Stimulated activated CD4-positive, alpha-beta T cell treated with anti-CD3 and anti-CD28 coated beads, Interleukin-15, amount 100 ng/mL, for 24 hours (primary cell): ENCODE measurements at regions not wholly inside any gene's neighbourhood (a gene's known extent, or its start where the extent isn't known, plus 50 kb on each side); places are given as distances from the start of the nearest gene placed in this dataset.
A peak's percentile ranks its signal among the peaks of the same experiment; 100 is the strongest.
"Not testable (repeated sequence)": the region's sequence is repeated elsewhere in the genome, so short reads cannot be mapped to it uniquely, and the experiment has no call there.

Source experiments
- DNase-seq: peaks from one replicate; pipeline ENCODE4 v3.0.0-alpha.2; 2020

- no peak for DNase-seq
Measured at GRCh38 chr15:87672309-87673288, 583.9 kb downstream of the NTRK3 start.

GRCh38 chr15:87671289-87671688, 585.2 kb downstream of the NTRK3 start:
- no peak for DNase-seq

GRCh38 chr15:87669846-87670245, 586.7 kb downstream of the NTRK3 start:
- DNase-seq, result no peak

GRCh38 chr15:87668768-87669564, 587.6 kb downstream of the NTRK3 start:
- not testable (repeated sequence) for DNase-seq

- no peak for DNase-seq
Measured at GRCh38 chr15:87667643-87668042, 588.9 kb downstream of the NTRK3 start.

GRCh38 chr15:87662575-87662974, 594.0 kb downstream of the NTRK3 start:
- DNase-seq, result no peak

- DNase-seq, result no peak
Measured at GRCh38 chr15:87661454-87662355, 594.8 kb downstream of the NTRK3 start.

- DNase-seq, result no peak
Measured at GRCh38 chr15:87660251-87661129, 596.0 kb downstream of the NTRK3 start.

GRCh38 chr15:87656372-87656771, 600.2 kb downstream of the NTRK3 start:
- DNase-seq, result no peak

GRCh38 chr15:87653646-87654045, 602.9 kb downstream of the NTRK3 start:
- no peak for DNase-seq

- no peak for DNase-seq
Measured at GRCh38 chr15:87649175-87649574, 607.4 kb downstream of the NTRK3 start.

GRCh38 chr15:87648278-87648677, 608.3 kb downstream of the NTRK3 start:
- DNase-seq, result no peak

GRCh38 chr15:87645723-87646122, 610.8 kb downstream of the NTRK3 start:
- DNase-seq, result no peak

GRCh38 chr15:87642997-87643396, 613.5 kb downstream of the NTRK3 start:
- peak; percentile 5 for DNase-seq

- no peak for DNase-seq
Measured at GRCh38 chr15:87639305-87640011, 617.1 kb downstream of the NTRK3 start.

- no peak for DNase-seq
Measured at GRCh38 chr15:87638554-87639083, 617.9 kb downstream of the NTRK3 start.

- no peak for DNase-seq
Measured at GRCh38 chr15:87634361-87634760, 622.2 kb downstream of the NTRK3 start.

GRCh38 chr15:87633525-87633924, 623.0 kb downstream of the NTRK3 start:
- DNase-seq, result no peak

- no peak for DNase-seq
Measured at GRCh38 chr15:87632364-87632763, 624.2 kb downstream of the NTRK3 start.

- no peak for DNase-seq
Measured at GRCh38 chr15:87631775-87632174, 624.8 kb downstream of the NTRK3 start.

GRCh38 chr15:87631093-87631492, 625.4 kb downstream of the NTRK3 start:
- no peak for DNase-seq
